ENCODE measurements at regions not wholly inside any gene's neighbourhood (a gene's known extent, or its start where the extent isn't known, plus 50 kb on each side); places are given as distances from the start of the nearest gene placed in this dataset.

DNA sequence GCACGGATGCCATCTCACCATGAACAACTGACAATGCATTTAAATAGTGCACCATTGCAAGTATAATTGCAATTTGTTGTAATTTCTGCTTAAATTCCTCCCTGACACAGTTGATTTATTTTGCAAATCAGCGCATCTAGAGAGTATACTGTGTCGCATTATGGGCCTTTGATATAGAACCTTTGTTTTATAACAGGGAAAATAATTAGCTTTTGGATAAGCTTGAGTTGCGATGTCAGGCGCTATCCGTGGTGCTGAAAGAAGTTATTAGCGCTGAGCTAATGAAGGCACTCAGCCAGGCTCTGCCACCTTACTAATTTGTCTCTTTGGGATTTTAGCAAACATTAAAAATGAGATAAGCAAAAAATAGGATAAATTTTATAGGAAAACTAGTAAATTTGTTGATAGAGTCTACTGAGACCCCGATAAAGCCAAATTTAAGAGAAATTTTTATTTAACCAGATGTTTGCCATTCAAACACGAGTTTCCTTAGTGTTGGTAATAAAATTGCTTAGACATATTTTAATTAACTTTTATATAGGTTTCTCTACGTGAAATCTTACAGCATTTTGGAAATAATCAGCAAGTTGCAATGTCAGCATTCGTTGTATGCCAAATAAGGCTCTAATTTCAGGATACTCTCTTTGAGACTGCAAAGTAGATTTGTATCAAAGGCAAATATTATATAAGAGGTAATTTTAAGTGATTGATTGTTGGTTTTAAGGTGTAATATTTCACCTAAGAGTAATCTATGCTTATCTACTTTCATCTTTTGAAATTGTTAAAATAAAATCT is 355.5 kb downstream of the TLR4 start:
- Histone ChIP-seq H3K9ac (ENCODE audit: insufficient read length) (no peak overlapping the region), H3K9me3 (ENCODE audit: low read depth, low read length) (no peaks in the 10 kb centered on the region), H3K4me3 (no peak overlapping the region), H3K36me3 (ENCODE audit: insufficient read depth, low read length) (no peaks in the 10 kb centered on the region), H3K27ac (no peak overlapping the region)
- peak; percentile 20 for DNase-seq (ENCODE audit: low read depth, low spot score)
- TF ChIP-seq EZH2 (IDR thresholded peaks at IDR 0.05) (no peak), FOXP2 (optimal IDR thresholded peaks at IDR 0.05; ENCODE audit: control extremely low read depth, extremely low read length, insufficient read depth) (no peak), POLR2AphosphoS5 (IDR thresholded peaks at IDR 0.05; ENCODE audit: borderline replicate concordance, low read depth, low read length) (no peak)

DNA sequence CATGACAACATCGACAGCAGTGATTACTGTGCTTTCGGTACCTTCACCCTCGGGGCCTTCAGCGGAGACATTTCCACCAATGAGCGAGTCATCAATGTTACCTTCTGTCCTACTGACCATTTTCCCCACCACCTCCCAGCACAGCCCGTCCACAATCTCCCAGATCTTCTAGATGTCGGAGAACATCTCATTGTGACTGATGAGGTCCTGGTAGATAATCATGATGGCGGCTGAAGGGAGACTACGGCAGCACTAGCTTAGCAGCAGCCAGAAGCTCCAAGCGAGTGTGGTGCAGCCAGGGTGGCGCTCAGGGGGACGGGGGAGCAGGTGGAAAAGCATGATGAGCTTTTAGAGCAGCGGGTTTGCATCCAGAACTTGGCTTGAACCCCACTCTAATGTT is 379.0 kb downstream of the TLR4 start:
- no peaks in the 10 kb centered on the region for H3K36me3 ChIP-seq (ENCODE audit: insufficient read depth, low read length)
- no peak overlapping the region for H3K27ac ChIP-seq
- no peak overlapping the region for H3K9ac ChIP-seq (ENCODE audit: insufficient read length)
- H3K9me3 ChIP-seq (ENCODE audit: low read depth, low read length), result no peaks in the 10 kb centered on the region
- DNase-seq (ENCODE audit: low read depth, low spot score), result no peak
- no peak for TF ChIP-seq FOXP2 (optimal IDR thresholded peaks at IDR 0.05; ENCODE audit: control extremely low read depth, extremely low read length, insufficient read depth)
- TF ChIP-seq EZH2 (IDR thresholded peaks at IDR 0.05), result no peak
- no peak for TF ChIP-seq POLR2AphosphoS5 (IDR thresholded peaks at IDR 0.05; ENCODE audit: borderline replicate concordance, low read depth, low read length)
- H3K4me3 ChIP-seq, result no peak overlapping the region

DNA sequence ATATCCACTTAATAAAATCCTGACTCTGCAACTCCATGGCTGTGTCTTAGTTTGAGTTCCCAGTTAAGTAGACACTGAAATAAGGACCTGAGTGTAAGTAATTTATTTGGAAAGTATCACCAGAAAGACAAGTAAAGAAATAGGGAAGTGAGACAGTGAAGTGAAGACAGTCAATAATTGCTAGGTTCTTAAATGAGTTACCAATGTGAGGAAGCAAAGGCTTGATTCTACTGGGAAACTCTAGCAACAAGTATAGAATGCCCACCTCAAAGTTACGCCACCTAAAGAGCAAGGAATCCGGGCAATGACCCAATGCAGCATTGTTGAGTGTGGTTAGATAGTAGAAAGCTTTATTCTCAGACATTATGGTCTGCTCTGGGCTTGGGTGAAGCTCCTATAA is 383.9 kb downstream of the TLR4 start:
- Histone ChIP-seq H3K27ac (no peak overlapping the region), H3K4me3 (no peak overlapping the region), H3K9me3 (ENCODE audit: low read depth, low read length) (no peaks in the 10 kb centered on the region), H3K9ac (ENCODE audit: insufficient read length) (no peak overlapping the region), H3K36me3 (ENCODE audit: insufficient read depth, low read length) (no peaks in the 10 kb centered on the region)
- DNase-seq (ENCODE audit: low read depth, low spot score), result no peak
- TF ChIP-seq POLR2AphosphoS5 (IDR thresholded peaks at IDR 0.05; ENCODE audit: borderline replicate concordance, low read depth, low read length), result no peak
- TF ChIP-seq EZH2 (IDR thresholded peaks at IDR 0.05), result no peak
- TF ChIP-seq FOXP2 (optimal IDR thresholded peaks at IDR 0.05; ENCODE audit: control extremely low read depth, extremely low read length, insufficient read depth), result no peak

DNA sequence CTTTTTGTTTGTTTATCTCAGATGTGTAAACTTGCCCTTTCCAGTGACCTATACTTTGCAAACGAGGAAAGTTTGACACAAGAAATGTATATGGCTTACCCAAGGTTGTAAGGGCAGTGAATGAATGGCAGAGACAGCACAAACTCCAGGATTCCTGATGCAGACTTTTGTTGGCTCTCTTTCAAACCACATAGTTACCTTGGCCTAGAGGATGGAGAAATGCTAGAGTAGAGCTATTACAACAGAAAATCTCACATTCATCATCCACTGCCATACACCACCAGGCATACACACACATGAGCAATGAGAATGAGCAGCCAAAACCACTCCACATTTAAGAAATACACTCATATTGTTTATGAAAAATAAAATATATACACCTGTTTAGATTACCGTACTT is 387.0 kb downstream of the TLR4 start:
- TF ChIP-seq EZH2 (IDR thresholded peaks at IDR 0.05) (no peak), FOXP2 (optimal IDR thresholded peaks at IDR 0.05; ENCODE audit: control extremely low read depth, extremely low read length, insufficient read depth) (no peak), POLR2AphosphoS5 (IDR thresholded peaks at IDR 0.05; ENCODE audit: borderline replicate concordance, low read depth, low read length) (no peak)
- Histone ChIP-seq H3K9ac (ENCODE audit: insufficient read length) (no peak overlapping the region), H3K36me3 (ENCODE audit: insufficient read depth, low read length) (no peaks in the 10 kb centered on the region), H3K9me3 (ENCODE audit: low read depth, low read length) (no peaks in the 10 kb centered on the region), H3K27ac (no peak overlapping the region), H3K4me3 (no peak overlapping the region)
- no peak for DNase-seq (ENCODE audit: low read depth, low spot score)

DNA sequence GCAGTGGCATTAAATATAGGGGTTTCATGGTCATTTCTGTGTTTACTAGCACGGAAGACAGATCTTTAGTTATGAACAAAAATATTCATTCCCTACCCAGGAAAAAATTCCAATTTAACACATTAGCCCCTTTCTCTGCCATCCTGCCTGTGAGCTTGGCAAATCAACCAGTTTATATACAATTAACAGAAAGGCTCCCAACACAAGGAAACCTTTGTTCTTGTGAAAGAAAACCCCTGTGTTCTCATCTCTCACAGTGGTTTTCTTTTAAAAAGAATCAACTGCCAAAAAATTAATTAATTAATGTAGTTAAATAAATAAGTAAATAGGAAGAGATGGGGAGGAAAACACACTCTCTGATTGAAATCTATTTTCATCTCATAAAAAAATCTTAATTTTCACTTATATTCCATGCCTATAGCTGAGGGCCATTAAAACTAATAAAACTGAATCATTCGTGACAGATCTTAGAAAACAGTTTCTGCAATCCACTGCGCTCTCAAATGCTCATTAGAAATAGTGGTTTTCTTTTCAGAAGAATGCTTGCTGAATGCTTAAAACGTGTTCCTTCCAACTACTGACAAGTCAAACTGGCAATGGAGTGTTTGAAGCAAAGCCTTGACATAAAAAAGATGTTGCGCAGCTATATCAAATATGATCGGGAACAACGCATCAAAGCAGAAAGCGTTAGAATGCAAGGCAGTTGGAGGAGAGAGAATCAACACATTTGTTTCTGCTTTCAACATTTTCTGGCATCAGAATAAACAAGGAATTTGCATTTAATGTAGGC is 387.7 kb downstream of the TLR4 start:
- H3K9me3 ChIP-seq (ENCODE audit: low read depth, low read length), result no peaks in the 10 kb centered on the region
- no peak overlapping the region for H3K27ac ChIP-seq
- H3K9ac ChIP-seq (ENCODE audit: insufficient read length), result no peak overlapping the region
- no peak overlapping the region for H3K4me3 ChIP-seq
- H3K36me3 ChIP-seq (ENCODE audit: insufficient read depth, low read length), result no peaks in the 10 kb centered on the region
- TF ChIP-seq POLR2AphosphoS5 (IDR thresholded peaks at IDR 0.05; ENCODE audit: borderline replicate concordance, low read depth, low read length) (no peak), FOXP2 (optimal IDR thresholded peaks at IDR 0.05; ENCODE audit: control extremely low read depth, extremely low read length, insufficient read depth) (no peak)
- no peak for DNase-seq (ENCODE audit: low read depth, low spot score)

DNA sequence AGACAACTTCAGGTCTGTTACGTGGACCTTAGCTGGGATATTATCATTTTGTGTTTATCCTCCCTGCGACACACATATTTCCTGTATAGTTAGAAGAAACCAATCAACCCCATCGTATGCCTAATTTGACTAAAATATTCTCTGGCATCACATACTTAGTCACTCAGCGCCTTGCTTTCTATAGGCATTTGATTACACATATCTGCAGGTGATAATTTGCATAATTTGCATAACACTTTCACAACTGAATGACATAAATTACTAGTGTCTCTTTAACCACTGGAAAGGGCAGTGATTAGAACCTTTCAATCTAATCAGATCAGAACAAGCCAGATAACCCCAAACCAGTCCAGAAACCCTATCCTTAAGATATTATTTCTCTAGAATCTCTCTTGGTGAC is 390.2 kb downstream of the TLR4 start:
- no peak overlapping the region for H3K27ac ChIP-seq
- H3K4me3 ChIP-seq, result no peak overlapping the region
- TF ChIP-seq FOXP2 (optimal IDR thresholded peaks at IDR 0.05; ENCODE audit: control extremely low read depth, extremely low read length, insufficient read depth), result no peak
- TF ChIP-seq EZH2 (IDR thresholded peaks at IDR 0.05), result no peak
- no peak for TF ChIP-seq POLR2AphosphoS5 (IDR thresholded peaks at IDR 0.05; ENCODE audit: borderline replicate concordance, low read depth, low read length)
- no peaks in the 10 kb centered on the region for H3K36me3 ChIP-seq (ENCODE audit: insufficient read depth, low read length)
- no peaks in the 10 kb centered on the region for H3K9me3 ChIP-seq (ENCODE audit: low read depth, low read length)
- H3K9ac ChIP-seq (ENCODE audit: insufficient read length), result no peak overlapping the region
- DNase-seq (ENCODE audit: low read depth, low spot score), result no peak

DNA sequence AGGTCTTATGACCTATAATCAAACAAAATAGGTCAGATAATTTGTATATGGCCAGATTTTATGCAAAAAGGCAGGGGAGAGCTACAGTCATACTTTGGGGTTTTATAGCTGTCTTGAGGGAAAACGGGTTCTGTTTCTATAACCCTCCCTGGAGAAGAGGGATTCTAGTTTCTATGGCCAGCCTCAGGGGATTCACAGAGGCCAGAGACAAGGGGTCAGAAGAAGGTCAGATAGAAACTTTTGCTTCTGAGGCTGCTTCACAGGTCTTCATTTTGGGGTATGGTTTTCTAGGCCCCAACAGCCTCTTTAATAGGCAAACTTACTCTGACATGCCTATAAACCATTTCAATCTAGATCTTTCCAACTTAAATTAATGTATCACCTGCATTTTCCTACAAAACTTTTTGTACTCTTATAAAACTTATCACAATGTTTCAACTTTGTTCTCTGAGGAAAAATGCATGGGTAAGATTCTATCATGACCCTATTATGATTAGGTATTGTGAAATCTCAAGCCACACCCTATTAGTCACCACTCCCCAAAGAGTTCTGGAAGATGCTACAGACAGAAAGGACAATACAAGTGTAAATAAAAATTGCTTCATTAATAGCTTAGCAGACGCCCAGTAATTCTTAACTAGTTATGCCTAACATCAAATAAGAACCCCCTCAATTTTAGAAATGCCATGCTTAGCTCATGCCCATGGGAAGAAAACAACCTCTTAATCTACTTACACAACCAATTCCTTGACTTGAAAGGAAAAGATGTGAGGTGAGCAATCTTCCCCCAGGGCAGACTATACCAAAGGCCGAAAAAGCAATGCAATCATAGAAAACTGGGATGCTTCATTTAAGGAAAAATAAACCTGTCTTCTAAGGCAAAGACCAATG is 396.6 kb downstream of the TLR4 start:
- H3K4me3 ChIP-seq, result no peak overlapping the region
- no peaks in the 10 kb centered on the region for H3K9me3 ChIP-seq (ENCODE audit: low read depth, low read length)
- TF ChIP-seq POLR2AphosphoS5 (IDR thresholded peaks at IDR 0.05; ENCODE audit: borderline replicate concordance, low read depth, low read length), result no peak
- TF ChIP-seq EZH2 (IDR thresholded peaks at IDR 0.05), result no peak
- no peak for TF ChIP-seq FOXP2 (optimal IDR thresholded peaks at IDR 0.05; ENCODE audit: control extremely low read depth, extremely low read length, insufficient read depth)
- H3K27ac ChIP-seq, result no peak overlapping the region
- no peaks in the 10 kb centered on the region for H3K36me3 ChIP-seq (ENCODE audit: insufficient read depth, low read length)
- H3K9ac ChIP-seq (ENCODE audit: insufficient read length), result no peak overlapping the region
- DNase-seq (ENCODE audit: low read depth, low spot score), result no peak

DNA sequence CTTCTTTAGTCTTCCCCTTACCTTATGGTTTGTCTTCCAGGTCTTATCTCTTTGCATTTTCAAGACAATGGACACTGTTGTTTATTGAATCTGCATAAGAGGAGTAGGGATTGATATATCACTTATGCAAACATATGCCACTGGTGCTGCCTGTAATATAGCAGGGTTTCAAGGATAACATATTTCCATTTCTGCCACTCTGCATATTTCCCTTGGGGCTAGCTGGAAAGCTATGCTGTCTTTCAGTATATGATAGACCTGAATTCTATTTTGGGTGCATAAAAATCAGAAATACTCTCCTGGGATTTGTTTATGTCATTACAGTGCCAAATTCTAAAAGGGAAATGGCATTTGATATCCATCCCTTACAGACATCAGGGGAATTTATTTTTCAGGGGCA is 400.2 kb downstream of the TLR4 start:
- H3K9me3 ChIP-seq (ENCODE audit: low read depth, low read length), result no peaks in the 10 kb centered on the region
- no peak overlapping the region for H3K27ac ChIP-seq
- no peak overlapping the region for H3K9ac ChIP-seq (ENCODE audit: insufficient read length)
- H3K36me3 ChIP-seq (ENCODE audit: insufficient read depth, low read length), result no peaks in the 10 kb centered on the region
- H3K4me3 ChIP-seq, result no peak overlapping the region
- no peak for DNase-seq (ENCODE audit: low read depth, low spot score)
- no peak for TF ChIP-seq EZH2 (IDR thresholded peaks at IDR 0.05)
- TF ChIP-seq POLR2AphosphoS5 (IDR thresholded peaks at IDR 0.05; ENCODE audit: borderline replicate concordance, low read depth, low read length), result no peak
- no peak for TF ChIP-seq FOXP2 (optimal IDR thresholded peaks at IDR 0.05; ENCODE audit: control extremely low read depth, extremely low read length, insufficient read depth)

Data from SK-N-MC (cell line).